ENCODE measurements at regions not wholly inside any gene's neighbourhood (a gene's known extent, or its start where the extent isn't known, plus 50 kb on each side); places are given as distances from the start of the nearest gene placed in this dataset.

GRCh38 chr11:90805172-90805571, 582.3 kb upstream of the CHORDC1 start:
- no peak for DNase-seq

- no peak for DNase-seq
Observed at GRCh38 chr11:90803831-90804230, 581.0 kb upstream of the CHORDC1 start.

- no peak for DNase-seq
Observed at GRCh38 chr11:90803366-90803765, 580.5 kb upstream of the CHORDC1 start.

- no peak for DNase-seq
Observed at GRCh38 chr11:90798769-90799168, 575.9 kb upstream of the CHORDC1 start.

DNA sequence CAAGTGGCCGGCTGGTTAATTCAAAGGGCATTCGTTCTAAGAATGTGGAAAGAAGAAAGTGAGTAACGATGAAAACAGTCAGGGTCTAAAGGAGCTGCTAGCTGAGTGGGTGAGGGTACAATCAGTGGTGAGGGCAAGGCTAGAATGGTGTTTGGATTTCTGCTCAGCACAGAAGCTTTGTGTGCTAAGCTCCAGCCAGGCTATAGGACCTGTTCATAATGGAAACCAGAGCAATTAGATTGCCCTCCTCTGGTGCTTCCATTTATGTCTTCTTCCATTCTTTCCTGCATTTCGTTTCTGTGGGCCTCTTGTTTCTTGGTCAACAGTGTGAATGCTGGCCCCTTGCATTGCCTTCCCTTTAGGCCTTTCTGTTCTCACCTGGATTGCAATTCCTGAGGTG, 572.9 kb upstream of the CHORDC1 start:
- no peak for DNase-seq

GRCh38 chr11:90788961-90789360, 566.1 kb upstream of the CHORDC1 start:
- DNase-seq, result no peak

- no peak for DNase-seq
Observed at GRCh38 chr11:90784241-90784814, 561.5 kb upstream of the CHORDC1 start.

- DNase-seq, result no peak
Observed at GRCh38 chr11:90783111-90783510, 560.3 kb upstream of the CHORDC1 start.

GRCh38 chr11:90779098-90779497, 556.2 kb upstream of the CHORDC1 start:
- no peak for DNase-seq

GRCh38 chr11:90775567-90776165, 552.8 kb upstream of the CHORDC1 start:
- DNase-seq, result no peak

DNA sequence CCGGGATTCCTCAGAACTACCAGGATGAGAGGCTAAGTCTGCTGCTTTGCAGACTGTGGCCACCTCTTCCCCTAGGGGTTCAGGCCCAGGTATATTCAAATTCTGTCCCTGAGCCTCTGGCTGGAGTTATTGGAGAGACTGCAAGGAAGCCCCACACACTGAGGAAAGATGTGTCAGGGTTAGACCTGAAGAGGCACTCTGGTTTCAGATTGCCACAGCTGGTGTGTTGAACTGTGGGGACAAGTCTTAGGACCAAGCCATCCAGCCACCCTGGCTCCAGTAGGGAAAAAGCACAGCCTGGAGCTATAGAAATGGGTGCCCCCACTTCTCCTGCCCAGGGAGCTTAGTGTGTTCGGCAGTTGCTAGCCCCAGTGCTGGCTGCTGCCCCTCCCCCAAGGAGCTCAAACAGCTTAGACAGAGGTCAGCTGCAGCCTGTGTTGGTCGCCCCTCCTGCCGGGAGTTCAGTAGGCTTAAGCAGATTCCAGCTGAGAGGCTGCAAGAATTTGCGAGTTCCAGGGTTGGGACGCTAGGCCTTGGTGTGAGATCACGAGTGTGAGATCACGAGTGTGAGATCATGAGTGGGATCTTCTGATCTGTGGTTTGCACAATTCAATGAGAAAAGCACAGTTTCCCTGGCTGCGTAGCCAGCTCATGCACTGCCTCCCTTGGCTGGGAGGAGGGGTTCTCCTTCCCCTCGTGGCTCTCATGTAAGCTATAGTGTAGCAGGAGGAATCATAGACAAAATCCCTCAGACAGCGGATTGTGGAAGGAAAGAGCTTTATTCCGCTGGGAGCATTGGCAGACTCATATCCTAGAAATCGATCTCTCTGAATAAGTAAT, 552.1 kb upstream of the CHORDC1 start:
- peak; percentile 45 for DNase-seq

DNA sequence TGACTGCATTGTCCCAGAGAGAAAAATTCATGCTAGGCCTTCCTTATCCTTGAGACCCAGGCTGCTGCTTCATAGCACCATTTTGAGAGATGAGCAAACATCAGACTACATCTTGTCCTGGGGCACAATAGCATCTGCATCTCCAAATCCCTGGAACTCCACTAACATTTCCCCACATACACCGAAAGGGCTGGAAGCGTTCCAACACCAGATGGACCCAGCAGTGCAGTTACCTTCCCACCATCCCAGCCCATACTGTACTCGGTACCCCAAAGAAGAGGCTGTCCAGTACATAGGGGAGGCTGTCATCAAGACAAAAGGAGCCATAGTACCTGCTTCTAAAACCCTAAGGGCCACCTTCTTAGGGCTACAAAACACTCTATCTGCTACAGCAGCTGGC, 547.2 kb upstream of the CHORDC1 start:
- DNase-seq, result no peak

GRCh38 chr11:90766121-90766520, 543.3 kb upstream of the CHORDC1 start:
- DNase-seq, result no peak

DNA sequence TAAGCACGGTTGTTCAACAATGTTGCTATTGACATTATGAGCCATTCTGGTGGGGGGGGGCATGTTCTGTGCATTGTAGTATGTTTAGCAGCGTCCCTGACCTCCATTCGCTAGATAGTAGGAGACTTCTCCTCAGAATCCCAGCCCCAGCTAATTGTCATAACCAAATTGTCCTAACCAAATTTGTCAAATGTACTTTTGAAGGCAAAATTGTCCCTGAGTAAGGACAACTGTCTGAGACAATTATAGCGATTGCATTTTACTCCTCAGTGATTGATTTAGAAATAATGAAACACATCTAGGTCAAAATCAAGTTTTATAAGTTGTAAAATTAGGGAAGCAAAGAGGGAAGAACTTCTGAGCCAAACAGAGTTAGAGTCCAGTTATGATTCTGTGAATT, 541.8 kb upstream of the CHORDC1 start:
- DNase-seq, result no peak

DNA sequence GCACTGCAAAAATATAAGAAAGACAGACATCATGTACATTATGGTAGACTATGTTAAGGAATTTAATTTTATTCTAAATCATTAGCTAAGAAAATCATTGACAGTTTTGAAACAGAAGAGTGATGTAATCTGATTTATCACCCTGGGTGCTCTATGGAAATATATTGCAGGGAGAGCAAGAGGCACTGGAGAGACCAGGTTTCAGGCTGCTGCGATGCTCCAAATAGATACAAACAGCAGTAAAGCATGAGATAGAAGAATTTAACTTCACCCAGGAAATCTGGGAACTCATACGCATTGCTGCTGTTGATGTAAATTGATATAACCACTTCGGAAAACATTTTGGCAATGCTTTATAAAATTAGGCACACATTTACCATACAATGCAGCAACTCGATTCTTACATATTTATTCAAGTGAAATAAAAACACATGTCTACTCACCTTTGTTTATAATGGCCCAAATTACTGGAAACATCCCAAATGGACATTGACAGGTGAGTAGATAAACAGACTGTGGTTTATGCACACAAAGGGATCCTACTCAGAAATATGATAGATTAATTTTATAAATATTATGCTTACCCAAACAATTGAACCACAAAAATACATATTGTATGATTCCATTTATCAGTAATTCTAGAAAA, 535.1 kb upstream of the CHORDC1 start:
- DNase-seq, result peak; percentile 47

DNA sequence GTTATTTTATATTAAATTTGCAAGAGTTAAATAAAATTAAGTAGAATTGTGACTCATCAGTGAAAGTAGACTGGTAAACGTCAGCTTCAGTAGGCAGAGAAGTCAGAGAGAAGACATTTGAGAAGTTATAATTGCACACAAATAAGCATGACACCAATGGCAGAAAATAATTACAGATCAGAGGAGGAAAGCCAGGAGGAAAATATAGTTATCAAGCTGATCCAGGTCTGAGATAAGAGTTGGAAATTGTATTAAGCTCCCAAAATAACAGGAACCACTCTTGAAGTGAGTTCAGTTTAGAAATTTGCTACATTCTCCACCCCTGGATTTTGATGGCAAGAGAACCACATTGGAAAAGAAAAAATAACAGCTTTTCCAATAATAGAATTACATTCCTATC, 533.8 kb upstream of the CHORDC1 start:
- no peak for DNase-seq

DNA sequence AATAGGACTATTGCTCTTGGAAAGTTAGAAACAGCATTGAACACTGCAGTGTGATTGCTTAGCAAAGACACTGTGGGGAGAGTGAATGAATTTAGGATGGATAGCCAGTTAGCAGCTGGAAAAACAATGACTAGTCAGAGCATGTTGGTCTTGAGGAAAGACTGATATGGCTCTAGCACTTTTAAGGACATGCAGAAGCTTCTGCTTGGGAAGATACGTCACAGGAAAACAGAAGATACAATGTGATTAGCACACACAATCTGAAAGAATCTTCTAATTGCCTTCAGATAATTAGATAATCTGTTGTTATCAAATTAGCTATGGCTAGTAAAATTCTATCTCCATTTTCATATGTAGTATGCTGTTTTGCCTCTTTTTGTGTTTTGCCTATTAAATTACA, 530.7 kb upstream of the CHORDC1 start:
- no peak for DNase-seq

- DNase-seq, result no peak
Observed at GRCh38 chr11:90747057-90747456, 524.2 kb upstream of the CHORDC1 start.

DNA sequence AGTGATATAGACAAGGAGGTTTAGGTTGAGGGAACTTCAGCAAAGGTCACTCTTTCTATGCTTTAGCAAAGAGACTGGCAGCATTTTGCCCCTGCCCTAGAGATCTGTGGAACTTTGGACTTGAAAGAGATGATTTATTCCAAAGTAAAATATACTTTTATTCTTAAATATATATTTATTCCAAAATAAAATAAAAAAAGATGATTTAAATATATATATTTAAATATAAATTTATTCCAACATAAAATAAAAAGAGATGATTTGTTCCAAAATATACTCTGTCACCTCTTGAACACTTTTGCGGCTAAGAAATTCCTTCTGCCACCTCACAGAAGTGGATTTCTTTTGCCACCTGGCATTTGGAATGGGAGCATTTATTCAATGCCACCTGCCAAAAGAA, 521.3 kb upstream of the CHORDC1 start:
- DNase-seq, result no peak

DNA sequence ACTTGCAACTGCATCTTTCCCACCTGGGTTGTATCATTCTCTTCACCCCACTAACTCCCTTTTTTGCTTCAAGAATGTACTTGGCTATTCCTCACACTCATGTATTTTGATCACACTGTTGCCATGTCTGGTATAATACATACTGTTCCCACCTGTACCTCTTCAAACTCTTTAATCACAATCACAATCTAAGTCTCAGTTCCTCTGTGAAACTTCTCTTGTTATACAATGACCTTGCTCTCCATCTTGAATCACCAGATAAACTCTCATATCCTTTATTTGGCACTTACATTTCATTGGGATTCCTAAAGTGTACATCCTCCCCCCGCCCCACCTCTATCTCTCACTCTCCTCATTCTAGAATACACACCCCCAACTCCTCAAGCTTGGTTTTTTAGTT, 516.0 kb upstream of the CHORDC1 start:
- no peak for DNase-seq

- no peak for DNase-seq
Observed at GRCh38 chr11:90737444-90738050, 514.7 kb upstream of the CHORDC1 start.

DNA sequence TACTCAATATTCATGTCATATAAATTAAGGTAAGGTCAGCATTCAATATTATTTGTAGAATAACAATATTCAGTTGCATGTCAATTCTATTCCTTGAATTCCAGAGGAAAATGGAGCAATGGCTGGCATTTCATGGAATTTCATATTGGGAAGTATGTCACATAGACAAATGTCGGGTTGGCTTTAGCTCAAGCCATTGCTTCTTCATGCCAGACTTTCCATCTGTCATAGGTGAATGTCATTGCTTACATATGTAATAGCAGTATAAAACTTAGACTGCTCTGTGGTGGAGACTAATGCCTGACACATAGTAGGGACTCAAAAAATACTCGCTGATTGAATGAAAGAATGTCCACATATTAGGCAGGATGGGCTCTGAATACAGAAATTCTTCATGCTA, 509.6 kb upstream of the CHORDC1 start:
- DNase-seq, result no peak

DNA sequence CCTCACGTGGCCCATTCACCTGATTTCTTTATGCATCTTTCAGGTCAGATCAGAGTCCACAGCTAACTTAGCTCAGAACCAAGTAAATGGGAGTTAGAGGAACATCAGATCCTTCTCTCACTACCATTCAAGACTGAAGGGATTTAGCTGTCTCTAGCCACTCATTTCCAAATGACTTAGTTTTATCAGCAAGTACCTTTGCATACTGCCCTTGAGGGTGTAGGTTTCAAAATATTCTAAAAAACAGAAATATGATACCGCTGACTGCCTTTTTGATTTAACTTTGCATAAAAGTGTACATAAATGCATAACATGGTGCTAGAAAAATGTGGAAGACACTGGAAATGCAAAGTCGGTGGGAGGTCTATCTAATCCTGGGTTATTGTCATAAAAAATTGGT, 500.6 kb upstream of the CHORDC1 start:
- DNase-seq, result no peak
